K562 (cell line): ENCODE measurements at regions not wholly inside any gene's neighbourhood (a gene's known extent, or its start where the extent isn't known, plus 50 kb on each side); places are given as distances from the start of the nearest gene placed in this dataset.

Experiments used
- CREM ChIP-seq: IDR thresholded peaks from 2 replicates; pipeline ENCODE4 v1.6.1; 2014; ENCODE audit warnings: antibody characterized with exemption, low read depth
- CTCF ChIP-seq, 3 experiments: IDR thresholded peaks in 2 of 3; conservative IDR thresholded peaks in 1 of 3; 2 replicates each; pipeline ENCODE4 v1.5.1; 2011 to 2012; ENCODE audit warnings: low read length in 3 of 3, mild to moderate bottlenecking in 3 of 3, control low read depth in 2 of 3, improper control_type of control experiment in 1 of 3, inconsistent platforms in 1 of 3, low read depth in 1 of 3, mixed read lengths in 1 of 3, moderate library complexity in 1 of 3; ENCODE audit not compliant: insufficient read depth in 2 of 3
- ESRRB ChIP-seq: fragments of 250-450 bp; sonication (Bioruptor Pico); IDR thresholded peaks from 2 replicates; pipeline ENCODE4 v1.5.0; 2020; ENCODE audit warnings: mild to moderate bottlenecking, moderate library complexity, borderline replicate concordance
- GABPA ChIP-seq: fragments of 200-800 bp; sonication (Bioruptor generic); conservative IDR thresholded peaks from 2 replicates; pipeline ENCODE4 v1.6.1; 2016; ENCODE audit warnings: low read depth, missing genetic modification characterization, missing compliant biosample characterization
- GABPB1 ChIP-seq: sonication (generic); formaldehyde crosslinking; IDR thresholded peaks from 2 replicates; pipeline ENCODE4 v1.8.0; 2022; ENCODE audit warnings: mild to moderate bottlenecking, missing genetic modification reagents
- MAFK ChIP-seq: IDR thresholded peaks from 2 replicates; pipeline ENCODE4 v1.6.1; 2011; ENCODE audit warnings: low read length, improper control_type of control experiment
- NR2C2 ChIP-seq, 2 experiments: fragments of 200-800 bp in 1 of 2; sonication (Bioruptor generic) in 1 of 2; sonication (generic) in 1 of 2; formaldehyde crosslinking in 1 of 2; IDR thresholded peaks; 2 replicates each; pipeline versions ENCODE4 v1.6.1 to v1.8.0; 2016 to 2022; ENCODE audit warnings: mild to moderate bottlenecking in 1 of 2, missing compliant biosample characterization in 1 of 2, missing genetic modification characterization in 1 of 2, missing genetic modification reagents in 1 of 2
- RFX5 ChIP-seq: IDR thresholded peaks from 2 replicates; pipeline ENCODE4 v1.6.1; 2011; ENCODE audit warnings: low read depth, mild to moderate bottlenecking, improper control_type of control experiment, low read length
- TCF3 ChIP-seq: sonication (generic); formaldehyde crosslinking; IDR thresholded peaks from 2 replicates; pipeline ENCODE4 v1.4.0; 2020; ENCODE audit warnings: mild to moderate bottlenecking, missing genetic modification reagents
- ZBTB7A ChIP-seq: IDR thresholded peaks from 2 replicates; pipeline ENCODE4 v1.6.1; 2011; ENCODE audit warnings: low read depth, mild to moderate bottlenecking, low read length, moderate library complexity, borderline replicate concordance; ENCODE audit not compliant: control insufficient read depth
- ZFP1 ChIP-seq: fragments of 450-650 bp; formaldehyde crosslinking; IDR thresholded peaks from 2 replicates; pipeline ENCODE4 v1.4.0; 2020; ENCODE audit warnings: mild to moderate bottlenecking, mixed read lengths
- ZNF592 ChIP-seq: fragments of 450-650 bp; IDR thresholded peaks from 2 replicates; pipeline ENCODE4 v1.6.1; 2017; ENCODE audit warnings: antibody characterized with exemption, mild to moderate bottlenecking
- TF ChIP-seq, protein P1 (sequence below): sonication (generic); formaldehyde crosslinking; IDR thresholded peaks from 2 replicates; pipeline ENCODE4 v1.8.1; 2022; ENCODE audit warnings: missing genetic modification reagents

- TF ChIP-seq CREM (no peak), ZFP1 (CRISPR knock-in tag) (no peak), GABPA (tag) (no peak), CTCF (IDR thresholded peaks at IDR 0.05 in 2 of 3, conservative IDR thresholded peaks at IDR 0.05 in 1 of 3; ENCODE audit: insufficient read depth in 2 of 3, low read depth in 1 of 3, low read length in 3 of 3) (no peak), ZBTB7A (no peak), TCF3 (CRISPR knock-in tag) (no peak), NR2C2 (CRISPR knock-in tag; IDR thresholded peaks at IDR 0.05) (no peak), NR2C2 (tag; IDR thresholded peaks at IDR 0.05) (no peak), GABPB1 (CRISPR knock-in tag) (no peak), RFX5 (no peak), ZNF592 (no peak), ESRRB (CRISPR knock-in tag) (no peak), MAFK (no peak)
- TF ChIP-seq, protein P1, sequence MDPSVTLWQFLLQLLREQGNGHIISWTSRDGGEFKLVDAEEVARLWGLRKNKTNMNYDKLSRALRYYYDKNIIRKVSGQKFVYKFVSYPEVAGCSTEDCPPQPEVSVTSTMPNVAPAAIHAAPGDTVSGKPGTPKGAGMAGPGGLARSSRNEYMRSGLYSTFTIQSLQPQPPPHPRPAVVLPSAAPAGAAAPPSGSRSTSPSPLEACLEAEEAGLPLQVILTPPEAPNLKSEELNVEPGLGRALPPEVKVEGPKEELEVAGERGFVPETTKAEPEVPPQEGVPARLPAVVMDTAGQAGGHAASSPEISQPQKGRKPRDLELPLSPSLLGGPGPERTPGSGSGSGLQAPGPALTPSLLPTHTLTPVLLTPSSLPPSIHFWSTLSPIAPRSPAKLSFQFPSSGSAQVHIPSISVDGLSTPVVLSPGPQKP (CRISPR knock-in tag) = no peak
These were observed 166.7 kb upstream of the ZEB2 start for GRCh38 chr2:144686518-144687215.
